ENCODE measurements at regions not wholly inside any gene's neighbourhood (a gene's known extent, or its start where the extent isn't known, plus 50 kb on each side); places are given as distances from the start of the nearest gene placed in this dataset.
"Not testable (repeated sequence)": the region's sequence is repeated elsewhere in the genome, so short reads cannot be mapped to it uniquely, and the experiment has no call there.

DNA sequence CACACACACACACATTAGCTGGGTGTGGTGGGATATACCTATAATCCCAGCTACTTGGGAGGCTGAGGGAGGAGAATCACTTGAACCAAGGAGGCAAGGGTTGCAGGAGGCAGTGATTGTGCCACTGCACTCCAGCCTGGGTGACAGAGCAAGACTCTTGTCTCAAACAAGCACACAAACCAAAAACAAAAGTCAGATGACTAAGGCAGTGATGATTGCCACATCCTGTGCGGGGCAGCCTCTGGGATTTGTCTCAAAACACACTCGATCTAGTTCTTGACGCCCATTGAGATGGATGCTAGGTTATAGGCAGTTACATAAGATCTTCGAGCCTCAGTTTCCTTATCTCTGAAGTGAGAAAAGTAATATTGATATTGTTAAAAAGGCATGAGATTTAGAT lies 57.8 kb upstream of the NBPF8 start:
- DNase-seq (ENCODE audit: low read depth in 4 of 4, low spot score in 1 of 4), result peak in 3 of 4 experiments; percentile 13 to 30 (median 26)

DNA sequence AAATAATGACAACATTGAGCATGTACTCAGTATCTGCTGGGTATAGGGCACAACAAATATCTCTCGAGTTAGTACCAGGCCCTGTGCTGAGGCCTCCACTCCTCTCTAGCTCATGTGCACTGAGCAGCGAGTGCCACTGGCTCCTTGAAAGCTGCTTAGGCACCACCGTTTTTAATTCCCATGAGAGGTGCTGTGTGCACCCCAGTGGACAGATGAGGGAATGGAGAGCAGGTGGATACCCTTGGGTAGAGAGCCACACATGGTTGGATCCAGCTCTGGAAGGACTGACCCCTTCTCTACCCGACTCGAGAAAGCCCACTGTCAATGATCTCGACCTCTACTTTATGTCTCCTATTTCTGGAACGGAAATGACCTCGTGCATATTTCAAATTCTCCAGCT lies 58.7 kb upstream of the NBPF8 start:
- DNase-seq (ENCODE audit: low read depth in 4 of 4, low spot score in 1 of 4), result not testable (repeated sequence)

DNA sequence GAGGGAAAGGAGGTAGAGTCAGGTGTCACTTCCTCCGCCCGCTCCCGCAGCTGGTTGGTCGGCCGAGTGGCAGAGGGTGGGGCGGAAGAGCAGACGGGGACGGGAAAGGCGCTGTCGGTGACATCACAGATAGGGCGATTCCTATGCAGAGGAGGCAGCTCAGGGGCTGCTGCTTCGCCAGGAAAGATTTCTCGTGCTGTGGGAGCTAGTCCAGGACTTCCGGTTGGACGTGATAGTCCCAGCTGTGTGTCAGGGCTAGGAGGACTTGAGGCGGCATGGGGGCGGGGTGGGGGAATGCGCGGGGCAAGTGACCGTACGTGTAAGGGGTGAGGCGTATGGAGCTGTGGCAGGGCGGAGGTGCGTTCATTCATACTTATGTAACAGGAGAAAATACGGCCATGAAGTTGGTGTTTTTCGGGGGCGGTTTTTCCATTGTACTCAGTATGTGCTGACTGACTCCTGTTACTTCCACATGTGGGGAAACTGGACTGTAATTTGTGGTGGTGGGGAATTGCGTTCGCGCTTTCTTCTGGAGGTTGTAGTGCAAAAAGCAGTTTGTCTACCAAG lies 60.1 kb upstream of the NBPF8 start:
- peak in 3 of 4 experiments; percentile 12 to 31 (median 24) for DNase-seq (ENCODE audit: low read depth in 4 of 4, low spot score in 1 of 4)

DNA sequence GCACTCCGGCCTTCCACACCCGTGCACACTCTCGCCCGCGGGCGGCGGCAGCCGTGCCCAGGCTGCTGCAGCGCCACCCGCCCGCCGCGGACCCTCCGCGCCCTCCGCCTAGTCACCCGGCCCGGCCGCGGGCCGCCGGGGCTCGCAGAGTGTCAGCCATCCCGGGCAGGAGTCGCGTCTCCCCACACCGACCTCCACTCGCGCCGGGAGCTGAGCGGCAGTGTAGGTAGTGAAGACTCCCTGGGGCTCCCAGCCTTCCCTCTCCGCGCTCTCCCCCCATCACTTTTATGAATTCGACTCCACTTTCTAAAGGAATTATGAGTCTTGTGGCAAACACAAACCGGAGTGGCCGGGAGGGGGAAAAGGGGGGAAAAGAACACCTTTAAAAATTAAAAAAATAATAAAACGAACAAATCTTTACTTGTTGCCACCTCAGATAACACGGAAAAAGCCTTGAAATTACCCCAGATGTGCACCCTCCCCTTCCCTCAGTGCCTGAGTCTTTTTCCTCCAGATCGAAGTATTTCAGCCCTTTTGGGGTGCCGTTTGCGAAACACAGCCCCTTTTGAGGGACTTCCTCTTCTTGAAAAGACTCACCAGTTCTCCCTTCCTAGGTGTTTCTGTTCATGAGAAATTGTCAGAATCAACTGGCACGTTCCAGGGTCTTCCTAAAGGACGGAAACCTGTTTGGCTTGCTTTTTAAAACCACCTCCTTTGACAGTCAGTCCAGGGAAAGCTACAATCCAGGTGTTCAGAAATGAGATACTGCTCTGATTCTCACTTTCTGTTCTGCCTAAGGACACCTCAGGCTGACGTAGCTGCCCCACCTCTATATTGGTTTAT lies 72.4 kb upstream of the NBPF8 start:
- not testable (repeated sequence) for DNase-seq (ENCODE audit: low read depth in 4 of 4, low spot score in 1 of 4)

DNA sequence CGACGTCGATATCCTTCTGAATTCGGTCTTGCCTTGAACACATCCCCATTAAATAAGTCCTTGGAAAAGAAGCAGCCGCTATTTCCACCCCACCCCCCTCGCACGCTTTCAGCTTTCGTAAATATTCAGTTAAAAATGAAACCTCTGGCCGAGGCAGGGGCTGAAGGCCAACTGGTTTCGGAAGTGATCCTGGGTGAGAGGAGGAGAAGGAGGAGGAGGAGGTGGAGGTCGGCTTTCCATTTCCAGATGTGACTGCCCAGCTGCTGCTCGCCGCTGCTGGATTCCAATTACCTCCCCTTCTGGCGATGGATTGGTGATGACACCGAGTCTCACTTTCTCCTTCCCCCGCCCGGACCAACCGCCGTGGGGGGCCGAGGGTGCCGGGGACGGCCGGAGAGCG lies 73.1 kb upstream of the NBPF8 start:
- not testable (repeated sequence) for DNase-seq (ENCODE audit: low read depth in 4 of 4, low spot score in 1 of 4)

DNA sequence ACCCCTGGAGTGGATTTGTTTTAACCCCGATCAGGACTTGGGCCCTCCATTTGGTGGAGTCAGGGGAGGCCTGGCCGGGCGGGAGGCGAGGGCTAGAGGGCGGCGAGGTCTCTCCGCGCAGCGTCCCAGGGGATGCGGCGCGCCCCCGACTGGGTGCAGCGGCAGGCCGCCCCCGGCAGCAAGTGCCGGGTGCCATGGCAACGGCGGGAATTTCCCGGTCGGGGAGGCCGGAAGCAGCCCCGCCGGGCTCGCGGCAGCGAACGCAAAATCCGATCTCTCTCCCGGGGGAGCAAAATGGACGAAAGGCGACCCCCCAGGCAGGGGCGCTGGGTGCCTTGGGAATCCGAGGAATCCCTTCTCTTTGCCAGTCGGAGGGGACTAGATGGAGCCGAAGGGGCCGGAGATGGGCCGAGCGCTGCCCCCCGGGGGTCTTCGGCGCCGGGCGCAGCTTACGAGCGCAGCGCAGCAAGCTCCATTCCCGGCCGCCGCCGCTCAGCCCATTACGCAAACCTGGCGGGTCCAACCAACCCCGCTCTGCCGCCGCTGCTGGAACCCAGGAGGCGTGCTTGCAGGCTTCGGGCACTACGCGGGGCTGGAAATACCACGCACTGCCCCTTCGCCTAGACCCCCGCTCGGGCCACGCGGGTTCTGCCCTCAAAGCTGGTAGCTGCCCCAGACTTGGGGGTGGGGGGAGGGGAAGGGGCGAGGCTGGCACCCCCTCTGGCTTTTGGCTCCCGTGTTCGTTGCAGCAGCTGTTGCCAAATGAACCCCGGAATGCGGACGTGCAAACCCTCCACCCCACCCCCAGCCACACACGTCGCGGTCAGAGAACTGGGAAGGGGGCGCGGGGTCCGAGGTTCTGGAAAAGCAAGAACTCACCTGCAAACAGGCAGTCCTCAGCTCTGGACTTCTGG lies 73.7 kb upstream of the NBPF8 start:
- peak in 2 of 4 experiments; percentile 19 to 24 for DNase-seq (ENCODE audit: low read depth in 4 of 4, low spot score in 1 of 4)

DNA sequence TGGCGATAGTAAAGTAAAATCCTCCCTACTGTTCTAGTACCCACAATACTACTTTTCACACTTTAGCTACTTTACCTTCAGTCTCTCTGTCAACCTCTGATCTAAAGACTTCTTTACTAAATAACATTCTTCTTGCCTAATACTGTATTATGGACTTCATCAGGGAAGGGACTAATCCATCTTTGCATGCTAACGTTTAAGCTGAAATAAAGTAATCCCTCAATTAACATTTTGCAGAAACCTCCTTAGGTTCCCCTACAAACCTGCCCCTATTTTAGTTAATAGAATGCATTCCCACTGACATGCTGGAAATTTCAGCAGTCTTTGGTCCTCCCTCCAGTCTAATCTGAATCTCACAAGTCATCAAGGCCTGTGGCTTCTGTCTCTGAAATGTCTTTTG lies 99.1 kb upstream of the NBPF8 start:
- DNase-seq (ENCODE audit: low read depth in 4 of 4, low spot score in 1 of 4), result not testable (repeated sequence)

DNA sequence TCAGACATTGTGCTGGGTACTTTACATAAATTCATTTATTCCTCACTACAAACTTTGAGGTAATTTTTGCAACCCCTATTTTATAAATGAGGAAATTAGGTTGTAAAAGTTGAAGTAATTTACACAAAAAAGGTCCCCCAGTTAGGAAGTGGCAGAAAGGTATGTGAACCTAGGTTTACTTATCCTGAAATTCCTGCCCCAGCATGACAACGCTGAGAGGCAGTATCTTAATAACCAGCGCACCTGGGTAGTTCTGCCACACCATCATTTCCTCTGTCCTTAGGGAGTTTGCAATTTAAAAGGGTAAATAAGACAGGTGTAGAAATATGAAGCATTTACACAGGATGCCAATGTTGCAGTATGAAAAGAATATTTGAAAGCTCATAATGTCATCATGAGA lies 102.9 kb upstream of the NBPF8 start:
- DNase-seq (ENCODE audit: low read depth in 4 of 4, low spot score in 1 of 4), result not testable (repeated sequence)

DNA sequence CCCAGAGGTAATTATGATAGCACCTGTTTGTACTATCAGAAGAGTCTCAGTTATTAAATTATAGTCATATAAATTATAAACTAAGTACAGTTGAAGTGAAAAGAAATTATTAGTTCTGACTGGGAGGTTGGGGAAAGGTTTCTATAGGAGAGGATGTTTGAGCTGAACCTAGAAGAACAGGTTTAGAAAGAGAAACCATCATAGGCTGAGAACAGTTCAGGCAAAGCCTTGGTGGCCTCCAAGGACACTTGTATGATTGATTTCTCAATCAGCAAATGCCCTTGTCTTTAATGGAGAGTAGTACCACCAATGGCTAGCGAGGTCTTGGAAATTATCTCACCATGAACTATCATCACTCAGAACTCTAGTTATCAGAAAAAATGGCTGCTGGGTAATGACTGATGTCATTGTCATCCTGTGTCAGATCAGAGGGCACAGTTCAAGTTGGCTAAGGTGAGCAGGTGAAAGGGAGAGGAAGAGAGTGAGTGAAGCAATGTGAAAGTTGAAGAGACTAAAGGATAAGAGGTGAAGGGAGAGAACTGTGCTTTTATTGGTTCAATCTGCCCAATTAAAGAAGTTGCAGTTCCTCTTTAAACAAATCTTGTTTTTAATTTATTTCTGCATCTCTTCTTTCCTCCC lies 105.8 kb upstream of the NBPF8 start:
- DNase-seq (ENCODE audit: low read depth in 4 of 4, low spot score in 1 of 4), result not testable (repeated sequence)

DNA sequence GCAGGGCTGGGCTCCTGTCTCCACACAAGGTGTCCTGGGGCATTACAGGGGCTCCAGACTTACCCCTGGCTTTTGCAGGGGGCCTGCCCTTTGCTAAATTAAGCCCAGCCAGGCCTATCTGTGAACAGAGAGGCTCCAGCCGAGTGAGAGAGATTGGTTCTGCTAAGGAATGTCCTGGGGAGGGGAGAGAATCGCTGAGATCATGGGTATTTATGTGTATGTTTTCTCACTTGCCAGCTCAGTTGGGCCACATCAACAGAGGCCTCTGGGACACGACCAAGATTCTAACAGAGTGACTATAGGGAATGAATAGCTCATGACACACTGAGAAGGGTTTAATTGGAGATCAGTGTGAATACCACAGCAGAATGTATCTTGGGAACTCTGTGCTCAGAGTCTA lies 109.8 kb upstream of the NBPF8 start:
- not testable (repeated sequence) for DNase-seq (ENCODE audit: low read depth in 4 of 4, low spot score in 1 of 4)

DNA sequence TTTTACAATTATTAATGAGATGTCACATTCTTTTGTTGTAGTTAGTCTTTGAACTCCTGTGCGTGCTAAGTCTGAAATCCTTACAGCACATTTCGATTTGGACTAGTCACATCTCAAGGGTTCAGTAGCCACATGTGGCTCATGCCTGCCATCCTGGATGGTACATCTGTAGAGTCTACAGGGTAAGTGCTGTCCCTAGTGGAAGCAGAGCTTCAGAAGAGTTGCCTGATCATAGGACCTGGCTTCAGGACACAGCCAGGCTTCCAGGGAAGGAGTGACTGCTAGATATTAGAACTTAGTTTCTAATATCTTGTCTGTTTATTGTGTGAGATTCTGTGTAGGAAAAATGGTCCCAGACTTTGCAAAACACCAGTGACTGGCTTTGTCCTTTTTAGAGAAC lies 110.5 kb upstream of the NBPF8 start:
- DNase-seq (ENCODE audit: low read depth in 4 of 4, low spot score in 1 of 4), result not testable (repeated sequence)

DNA sequence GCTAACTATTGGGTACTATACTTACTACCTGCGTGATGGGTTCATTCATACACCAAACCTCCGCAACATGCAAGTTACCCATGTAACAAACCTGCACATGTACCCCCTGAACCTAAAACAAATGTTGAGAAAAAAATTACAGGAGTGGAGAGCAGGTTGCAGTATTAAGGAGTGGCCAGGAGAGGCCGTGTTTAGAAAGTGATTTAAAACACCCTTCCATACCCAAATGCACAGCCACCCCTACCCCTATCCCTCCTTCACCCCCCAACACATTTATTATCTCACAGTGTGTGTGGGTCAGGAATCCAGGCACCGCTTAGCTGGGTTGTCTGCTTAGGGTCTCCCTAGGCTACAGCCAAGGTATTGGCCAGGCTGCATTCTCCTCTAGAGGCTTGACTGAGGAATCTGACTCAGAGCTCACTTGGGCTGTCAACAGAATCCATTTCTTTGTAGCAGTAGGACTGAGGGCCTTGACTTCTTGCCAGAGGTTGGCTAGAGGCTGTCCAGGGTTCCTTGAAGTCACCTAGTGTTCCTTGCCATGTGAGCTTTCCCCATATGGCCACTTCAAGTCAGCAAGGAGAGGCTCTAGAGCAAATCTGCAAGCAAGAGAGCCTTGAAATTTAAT lies 115.3 kb upstream of the NBPF8 start:
- DNase-seq (ENCODE audit: low read depth in 4 of 4, low spot score in 1 of 4), result not testable (repeated sequence)

DNA sequence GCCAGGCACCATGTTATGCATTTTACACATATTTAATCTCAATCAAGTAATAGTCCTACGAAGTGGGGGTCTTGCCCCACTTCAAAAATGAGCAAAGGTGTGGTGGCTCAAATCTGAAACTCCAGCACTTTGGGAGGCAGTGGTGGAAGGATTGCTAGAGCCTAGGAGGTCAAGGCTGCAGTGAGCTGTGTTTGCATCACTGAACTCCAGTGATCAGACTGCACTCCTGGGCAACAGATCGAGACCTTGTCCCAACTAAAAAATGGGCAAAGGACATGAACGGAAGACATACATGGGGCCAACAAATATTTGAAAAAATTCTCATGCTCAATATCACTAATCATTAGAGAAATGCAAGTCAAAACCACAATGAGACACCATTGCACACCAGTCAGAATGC lies 116.3 kb upstream of the NBPF8 start:
- DNase-seq (ENCODE audit: low read depth in 4 of 4, low spot score in 1 of 4), result not testable (repeated sequence)

DNA sequence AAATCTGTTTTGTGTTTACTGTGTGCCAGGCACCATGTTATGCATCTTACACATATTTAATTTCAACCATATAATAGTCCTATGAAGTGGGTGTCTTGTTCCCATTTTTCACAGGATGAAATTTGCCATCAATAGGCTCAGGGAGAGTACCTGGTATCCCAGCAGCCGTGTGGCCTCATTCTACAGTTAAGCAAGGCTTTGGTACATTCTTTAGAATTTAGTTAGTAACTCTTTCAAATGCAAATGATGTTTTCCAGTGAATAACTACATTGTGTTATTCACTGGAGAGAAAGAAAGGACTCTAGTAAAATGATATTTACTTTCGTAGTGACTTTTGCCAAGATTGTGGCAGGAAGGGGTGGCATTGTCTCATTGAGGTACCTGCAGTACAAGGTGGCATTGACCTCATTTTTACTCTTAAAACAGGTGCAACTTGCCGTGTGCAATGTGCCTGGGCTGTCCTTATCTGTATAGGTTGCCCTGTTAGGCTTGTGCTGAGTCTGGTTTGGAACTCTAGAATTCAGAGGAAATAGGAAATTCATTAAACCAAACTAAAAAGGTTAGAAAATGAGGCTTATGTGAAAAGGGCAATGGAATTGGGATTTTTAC lies 117.4 kb upstream of the NBPF8 start:
- not testable (repeated sequence) for DNase-seq (ENCODE audit: low read depth in 4 of 4, low spot score in 1 of 4)

DNA sequence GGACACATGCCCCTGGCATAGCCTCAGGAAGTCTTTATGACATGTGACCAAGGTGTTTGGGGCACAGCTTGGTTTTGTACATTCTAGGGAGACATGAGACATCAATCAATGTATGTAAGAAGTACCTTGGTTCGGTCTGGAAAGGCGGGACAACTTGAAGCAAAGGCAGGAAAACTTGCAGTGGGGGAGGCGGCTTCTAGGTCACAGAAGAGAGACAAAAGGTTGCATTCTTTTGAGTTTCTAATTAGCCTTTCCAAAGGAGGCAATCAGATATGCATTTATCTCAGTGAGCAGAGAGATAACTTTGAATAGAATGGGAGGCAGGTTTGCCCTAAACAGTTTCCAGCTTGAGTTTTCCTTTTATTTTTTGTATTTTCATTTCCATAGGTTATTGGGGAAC lies 113.8 kb upstream of the SEC22B start:
- not testable (repeated sequence) for DNase-seq (ENCODE audit: low read depth in 4 of 4, low spot score in 1 of 4)

DNA sequence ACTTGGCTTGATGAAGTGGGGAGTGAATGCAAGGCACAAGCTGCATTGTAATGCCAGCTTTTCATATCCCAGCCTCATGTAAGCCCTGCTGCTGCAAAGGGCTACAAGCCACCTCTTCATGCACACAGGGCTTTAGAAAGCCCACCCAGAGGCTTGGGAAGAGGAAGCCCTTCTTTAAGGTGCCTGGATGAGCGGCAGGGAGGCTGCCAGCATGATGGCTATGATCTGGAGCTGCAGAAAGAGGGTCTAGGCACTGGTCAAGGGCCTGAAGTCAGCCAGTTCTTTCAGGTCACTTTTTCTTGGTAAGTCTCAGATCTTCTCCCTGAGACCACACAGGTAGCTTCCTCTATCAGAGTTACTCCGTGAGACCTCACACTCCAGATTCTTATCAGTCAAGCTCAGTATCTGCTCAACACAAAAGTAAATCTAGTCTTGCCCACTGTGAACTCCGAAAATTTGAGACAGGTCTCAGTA lies 113.3 kb upstream of the SEC22B start:
- not testable (repeated sequence) for DNase-seq (ENCODE audit: low read depth in 4 of 4, low spot score in 1 of 4)

DNA sequence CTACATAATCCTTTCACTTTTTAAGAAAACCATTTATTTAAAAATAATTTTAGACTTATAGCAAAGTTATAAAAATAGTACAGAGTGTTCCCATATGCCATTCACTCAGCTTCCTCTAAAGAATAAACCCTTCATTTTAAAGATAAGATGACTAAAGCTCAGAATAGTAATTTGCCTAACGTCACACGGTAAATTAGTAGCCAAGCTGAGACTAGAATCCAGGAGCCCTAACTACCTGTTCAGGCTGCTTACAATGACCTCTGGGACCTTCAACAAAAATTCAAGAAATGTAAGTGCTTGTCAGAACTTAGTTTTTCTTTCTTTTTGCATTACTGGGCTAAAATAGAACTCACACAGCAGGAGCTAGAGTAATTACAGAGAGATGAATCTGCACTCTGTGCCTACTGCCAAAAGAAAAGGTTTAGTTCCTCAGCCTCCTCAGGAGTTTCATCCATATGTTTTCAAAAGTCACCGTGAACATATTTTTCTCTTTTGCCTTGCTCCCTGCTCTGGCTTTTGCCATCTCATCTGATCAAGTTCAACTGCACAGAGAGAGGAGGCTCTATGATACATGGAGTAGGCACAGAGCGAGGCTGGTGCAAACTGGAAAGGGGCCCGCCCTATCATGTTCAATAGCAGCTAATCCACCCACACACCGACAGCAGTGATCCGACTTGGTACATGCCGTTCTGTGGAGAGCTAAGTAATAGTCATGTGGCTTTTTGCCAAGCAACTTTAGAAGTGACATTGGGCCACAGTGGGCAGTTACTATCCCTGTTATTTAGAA lies 112.7 kb upstream of the SEC22B start:
- DNase-seq (ENCODE audit: low read depth in 4 of 4, low spot score in 1 of 4), result not testable (repeated sequence)

DNA sequence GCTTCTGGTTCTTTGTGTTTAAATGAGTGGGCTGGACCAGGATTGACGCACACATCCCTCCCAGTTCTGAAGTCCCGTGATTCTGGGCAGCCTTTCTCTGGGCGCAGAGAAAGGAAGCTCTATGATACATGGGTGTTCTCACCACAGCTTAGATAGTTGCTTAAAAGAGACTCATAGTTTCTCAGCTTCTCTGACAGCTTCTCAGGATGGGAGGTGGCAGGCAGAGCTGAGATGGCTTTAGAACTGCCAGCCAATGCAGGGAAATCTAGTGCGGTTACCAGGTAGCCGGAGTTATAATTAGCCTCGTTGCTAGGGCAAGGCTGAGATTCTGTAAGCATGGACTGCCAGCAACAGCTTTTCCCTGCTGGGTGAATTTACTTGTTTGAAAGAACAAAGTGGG lies 111.8 kb upstream of the SEC22B start:
- DNase-seq (ENCODE audit: low read depth in 4 of 4, low spot score in 1 of 4), result not testable (repeated sequence)

Measured in stimulated activated CD4-positive, alpha-beta T cell treated with anti-CD3 and anti-CD28 coated beads, Interleukin-1b, Interleukin-23, amount 100 ng/mL, for 24 hours (primary cell).